ENCODE measurements at regions not wholly inside any gene's neighbourhood (a gene's known extent, or its start where the extent isn't known, plus 50 kb on each side); places are given as distances from the start of the nearest gene placed in this dataset.

DNA sequence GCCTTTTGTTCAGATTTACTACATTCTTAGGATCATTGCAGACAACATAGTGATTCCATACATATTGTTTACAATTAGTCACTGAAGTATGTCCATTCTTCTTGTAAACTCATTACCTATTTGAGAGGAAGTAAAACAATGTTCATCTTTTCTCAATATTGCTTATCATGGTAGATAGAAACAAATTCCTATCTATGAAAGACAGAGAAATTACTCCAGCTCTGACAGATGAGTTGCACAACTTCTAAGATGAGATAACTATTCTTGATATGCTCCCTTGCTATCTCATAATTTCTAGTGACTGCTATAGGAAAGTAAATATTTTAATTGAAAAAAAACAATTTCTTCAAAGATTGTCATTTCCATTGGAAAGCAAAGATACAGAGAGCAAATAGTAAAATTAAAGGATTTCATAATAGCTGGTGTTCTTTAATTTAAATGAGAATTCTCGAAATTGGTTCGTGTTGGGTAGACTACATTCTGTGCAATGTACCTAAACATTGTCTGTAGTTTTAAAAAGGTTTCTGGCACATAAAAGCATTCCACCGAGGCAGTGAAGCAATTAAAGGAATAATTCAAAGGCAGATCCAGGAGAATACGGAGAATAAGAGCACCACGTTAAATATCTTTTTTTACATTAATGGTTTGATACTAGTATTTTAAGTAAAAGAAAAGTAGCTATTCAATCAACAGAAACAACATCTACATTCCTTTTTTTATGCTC lies 1029.1 kb upstream of the ACO1 start:
- H3K4me3 ChIP-seq, result no peak overlapping the region
- no peak for DNase-seq (ENCODE audit: low spot score)
- no peak overlapping the region for H3K27ac ChIP-seq
- 68% methylated on average over 5 of the region's 5 CpGs for WGBS
- no peaks in the 10 kb centered on the region for H3K36me3 ChIP-seq
- no peaks in the 10 kb centered on the region for H3K4me1 ChIP-seq (replicated peaks)
- no peaks in the 10 kb centered on the region for H3K9me3 ChIP-seq
- intact Hi-C loops (cut with DNase I), result no loop called here
- H3K27me3 ChIP-seq (replicated peaks; ENCODE audit: insufficient read depth), result no peaks in the 10 kb centered on the region
- TF ChIP-seq POLR2A (IDR thresholded peaks at IDR 0.05) (no peak), POLR2AphosphoS5 (IDR thresholded peaks at IDR 0.05) (no peak)
- TF ChIP-seq, protein P1, sequence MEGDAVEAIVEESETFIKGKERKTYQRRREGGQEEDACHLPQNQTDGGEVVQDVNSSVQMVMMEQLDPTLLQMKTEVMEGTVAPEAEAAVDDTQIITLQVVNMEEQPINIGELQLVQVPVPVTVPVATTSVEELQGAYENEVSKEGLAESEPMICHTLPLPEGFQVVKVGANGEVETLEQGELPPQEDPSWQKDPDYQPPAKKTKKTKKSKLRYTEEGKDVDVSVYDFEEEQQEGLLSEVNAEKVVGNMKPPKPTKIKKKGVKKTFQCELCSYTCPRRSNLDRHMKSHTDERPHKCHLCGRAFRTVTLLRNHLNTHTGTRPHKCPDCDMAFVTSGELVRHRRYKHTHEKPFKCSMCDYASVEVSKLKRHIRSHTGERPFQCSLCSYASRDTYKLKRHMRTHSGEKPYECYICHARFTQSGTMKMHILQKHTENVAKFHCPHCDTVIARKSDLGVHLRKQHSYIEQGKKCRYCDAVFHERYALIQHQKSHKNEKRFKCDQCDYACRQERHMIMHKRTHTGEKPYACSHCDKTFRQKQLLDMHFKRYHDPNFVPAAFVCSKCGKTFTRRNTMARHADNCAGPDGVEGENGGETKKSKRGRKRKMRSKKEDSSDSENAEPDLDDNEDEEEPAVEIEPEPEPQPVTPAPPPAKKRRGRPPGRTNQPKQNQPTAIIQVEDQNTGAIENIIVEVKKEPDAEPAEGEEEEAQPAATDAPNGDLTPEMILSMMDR (IDR thresholded peaks at IDR 0.05), result no peak

DNA sequence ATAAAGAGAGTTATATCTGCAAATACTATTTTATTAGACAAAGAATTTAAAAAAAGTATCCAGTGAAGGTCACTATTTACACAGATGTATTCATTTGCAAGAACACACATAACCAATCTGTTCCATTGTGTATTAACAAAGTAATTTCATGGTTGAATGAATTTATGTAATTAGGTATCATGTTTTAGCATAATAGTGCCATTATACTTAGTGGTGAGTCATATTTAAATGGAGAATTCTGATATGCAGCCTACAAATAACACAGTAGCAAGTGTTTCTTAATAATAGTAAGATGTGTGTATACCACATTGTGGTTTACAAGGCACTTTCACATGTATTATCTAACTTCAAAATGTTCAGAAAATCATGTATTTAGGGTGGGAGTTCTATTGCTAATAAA lies 1028.5 kb upstream of the ACO1 start:
- Histone ChIP-seq H3K27ac (no peak overlapping the region), H3K27me3 (replicated peaks; ENCODE audit: insufficient read depth) (no peaks in the 10 kb centered on the region), H3K36me3 (no peaks in the 10 kb centered on the region), H3K9me3 (no peaks in the 10 kb centered on the region), H3K4me1 (replicated peaks) (no peaks in the 10 kb centered on the region), H3K4me3 (no peak overlapping the region)
- intact Hi-C loops (cut with DNase I), result no loop called here
- no peak for DNase-seq (ENCODE audit: low spot score)
- TF ChIP-seq, protein P1 (IDR thresholded peaks at IDR 0.05), result no peak
- TF ChIP-seq POLR2A (IDR thresholded peaks at IDR 0.05) (no peak), POLR2AphosphoS5 (IDR thresholded peaks at IDR 0.05) (no peak)

DNA sequence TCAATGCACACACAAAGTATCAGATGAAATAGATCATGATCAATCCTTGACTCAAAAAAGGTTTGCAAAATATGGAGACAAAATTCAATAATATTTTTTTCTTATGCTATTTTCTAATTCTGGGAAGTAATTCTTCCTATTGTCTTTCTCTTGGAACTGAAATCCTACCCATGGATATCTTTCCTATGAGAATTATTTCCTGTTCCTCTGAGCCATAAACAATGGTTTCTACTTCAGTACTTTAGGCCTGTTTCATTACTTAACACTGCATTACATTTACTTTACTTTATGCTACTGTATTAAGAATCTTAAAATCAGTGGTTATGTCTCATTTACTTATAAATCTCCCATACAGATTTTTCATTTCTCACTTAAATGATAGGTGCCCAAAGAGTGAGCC lies 1025.4 kb upstream of the ACO1 start:
- Histone ChIP-seq H3K36me3 (no peaks in the 10 kb centered on the region), H3K4me3 (no peak overlapping the region), H3K9me3 (no peaks in the 10 kb centered on the region), H3K27me3 (replicated peaks; ENCODE audit: insufficient read depth) (no peaks in the 10 kb centered on the region), H3K27ac (no peak overlapping the region), H3K4me1 (replicated peaks) (no peaks in the 10 kb centered on the region)
- intact Hi-C loops (cut with DNase I), result no loop called here
- no peak for DNase-seq (ENCODE audit: low spot score)
- TF ChIP-seq POLR2A (IDR thresholded peaks at IDR 0.05), result no peak
- TF ChIP-seq POLR2AphosphoS5 (IDR thresholded peaks at IDR 0.05), result no peak
- TF ChIP-seq, protein P1 (IDR thresholded peaks at IDR 0.05), result no peak

DNA sequence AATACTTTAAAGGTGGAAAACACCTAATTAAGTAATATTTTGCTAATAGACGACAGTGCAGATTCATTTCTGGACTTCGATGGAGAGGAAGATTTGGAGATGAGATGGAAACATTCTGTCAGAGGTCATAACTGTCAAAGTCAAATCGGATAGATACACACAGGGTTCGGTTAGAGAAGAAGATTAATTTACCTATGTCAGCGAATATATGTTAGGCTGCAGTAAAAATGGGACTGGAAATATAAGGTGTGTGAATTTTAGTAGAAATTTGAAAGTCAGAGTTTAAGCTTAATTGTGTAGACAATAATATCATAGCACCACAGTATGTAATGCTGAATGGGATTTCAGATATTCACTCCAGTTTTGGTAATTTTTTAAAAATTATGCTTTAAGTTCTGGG lies 1020.3 kb upstream of the ACO1 start:
- Histone ChIP-seq H3K4me1 (replicated peaks) (no peaks in the 10 kb centered on the region), H3K27me3 (replicated peaks; ENCODE audit: insufficient read depth) (no peaks in the 10 kb centered on the region), H3K27ac (no peak overlapping the region), H3K4me3 (no peak overlapping the region), H3K9me3 (no peaks in the 10 kb centered on the region), H3K36me3 (no peaks in the 10 kb centered on the region)
- 91% methylated on average over 5 of the region's 5 CpGs for WGBS
- TF ChIP-seq, protein P1 (IDR thresholded peaks at IDR 0.05), result no peak
- TF ChIP-seq POLR2A (IDR thresholded peaks at IDR 0.05) (no peak), POLR2AphosphoS5 (IDR thresholded peaks at IDR 0.05) (no peak)
- no peak for DNase-seq (ENCODE audit: low spot score)
- intact Hi-C loops (cut with DNase I), result no loop called here

DNA sequence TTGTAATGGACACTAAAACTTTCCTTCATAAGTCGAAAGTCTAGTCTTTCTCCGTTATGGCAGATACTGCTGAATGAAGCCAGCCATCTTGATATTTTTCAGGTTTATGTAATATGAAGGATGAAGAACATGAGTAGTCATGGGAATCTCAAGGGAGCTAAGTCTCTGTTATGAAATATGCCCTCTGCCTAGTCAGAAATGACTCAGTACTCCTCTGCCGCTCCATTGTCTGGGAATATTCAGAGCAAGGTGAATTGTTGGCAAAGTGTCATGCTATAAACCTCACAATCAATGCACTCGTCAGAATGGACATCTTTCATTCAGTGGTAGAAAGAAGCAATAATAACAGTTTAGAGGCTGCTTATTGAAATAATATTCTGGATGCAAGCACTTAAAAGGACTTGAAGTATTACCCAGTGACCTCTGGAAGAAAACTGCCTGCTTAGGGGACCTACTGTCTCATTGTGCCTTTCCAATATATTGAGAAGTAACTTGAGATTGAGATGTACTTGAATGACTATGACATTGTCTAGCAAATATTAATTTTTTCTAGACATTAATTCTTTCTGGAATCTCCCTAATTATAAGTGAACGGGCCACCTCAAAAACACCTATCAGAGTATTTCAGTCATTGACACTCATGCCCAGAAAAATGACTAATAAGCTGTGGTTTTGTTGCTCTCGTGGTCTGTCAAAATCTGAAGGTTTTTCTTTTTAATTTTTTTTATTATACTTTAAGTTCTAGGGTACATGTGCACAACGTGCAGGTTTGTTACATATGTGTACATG lies 1011.5 kb upstream of the ACO1 start:
- Histone ChIP-seq H3K36me3 (no peaks in the 10 kb centered on the region), H3K27ac (no peak overlapping the region), H3K9me3 (no peaks in the 10 kb centered on the region), H3K4me1 (replicated peaks) (no peaks in the 10 kb centered on the region), H3K4me3 (no peak overlapping the region), H3K27me3 (replicated peaks; ENCODE audit: insufficient read depth) (no peaks in the 10 kb centered on the region)
- TF ChIP-seq POLR2A (IDR thresholded peaks at IDR 0.05) (no peak), POLR2AphosphoS5 (IDR thresholded peaks at IDR 0.05) (no peak)
- TF ChIP-seq, protein P1 (IDR thresholded peaks at IDR 0.05), result no peak
- 86% methylated on average over 7 of the region's 7 CpGs for WGBS
- DNase-seq (ENCODE audit: low spot score), result no peak
- intact Hi-C loops (cut with DNase I), result no loop called here

Measured in prostate gland (tissue), 2 donors.